ENCODE measurements at regions not wholly inside any gene's neighbourhood (a gene's known extent, or its start where the extent isn't known, plus 50 kb on each side); places are given as distances from the start of the nearest gene placed in this dataset.
"Not testable (repeated sequence)": the region's sequence is repeated elsewhere in the genome, so short reads cannot be mapped to it uniquely, and the experiment has no call there.

- DNase-seq = no peak
Observed at GRCh38 chr10:55897490-55897921, 463.6 kb downstream of the ZWINT start.

GRCh38 chr10:55892276-55892675, 468.8 kb downstream of the ZWINT start:
- DNase-seq = no peak

GRCh38 chr10:55881588-55881987, 479.5 kb downstream of the ZWINT start:
- DNase-seq = no peak

- no peak for DNase-seq
Observed at GRCh38 chr10:55873485-55873884, 487.6 kb downstream of the ZWINT start.

GRCh38 chr10:55870186-55870585, 490.9 kb downstream of the ZWINT start:
- DNase-seq = no peak

- no peak for DNase-seq
Observed at GRCh38 chr10:55867848-55868247, 493.2 kb downstream of the ZWINT start.

GRCh38 chr10:55858730-55859129, 502.3 kb downstream of the ZWINT start:
- no peak for DNase-seq

- DNase-seq = no peak
Observed at GRCh38 chr10:55852900-55853299, 508.2 kb downstream of the ZWINT start.

- no peak for DNase-seq
Observed at GRCh38 chr10:55837273-55837672, 523.8 kb downstream of the ZWINT start.

- no peak for DNase-seq
Observed at GRCh38 chr10:55822096-55822495, 539.0 kb downstream of the ZWINT start.

GRCh38 chr10:55820478-55820877, 540.6 kb downstream of the ZWINT start:
- DNase-seq = no peak

GRCh38 chr10:55820071-55820470, 541.0 kb downstream of the ZWINT start:
- DNase-seq = no peak

- no peak for DNase-seq
Observed at GRCh38 chr10:55813451-55814170, 547.4 kb downstream of the ZWINT start.

- no peak for DNase-seq
Observed at GRCh38 chr10:55803055-55803454, 558.0 kb downstream of the ZWINT start.

GRCh38 chr10:55801353-55801661, 559.8 kb downstream of the ZWINT start:
- DNase-seq = no peak

- DNase-seq = no peak
Observed at GRCh38 chr10:55800602-55801352, 560.3 kb downstream of the ZWINT start.

- no peak for DNase-seq
Observed at GRCh38 chr10:55793024-55793423, 568.0 kb downstream of the ZWINT start.

- DNase-seq = not testable (repeated sequence)
Observed at GRCh38 chr10:55790276-55790675, 570.8 kb downstream of the ZWINT start.

- no peak for DNase-seq
Observed at GRCh38 chr10:55786461-55787050, 574.5 kb downstream of the ZWINT start.

- no peak for DNase-seq
Observed at GRCh38 chr10:55782181-55782580, 578.9 kb downstream of the ZWINT start.

- DNase-seq = no peak
Observed at GRCh38 chr10:55766212-55766611, 594.8 kb downstream of the ZWINT start.

GRCh38 chr10:55750458-55750857, 610.6 kb downstream of the ZWINT start:
- DNase-seq = no peak

- DNase-seq = peak; percentile 38
Observed at GRCh38 chr10:55747244-55747643, 613.8 kb downstream of the ZWINT start.

- peak; percentile 47 for DNase-seq
Observed at GRCh38 chr10:55746002-55746401, 615.1 kb downstream of the ZWINT start.
